ENCODE measurements at regions not wholly inside any gene's neighbourhood (a gene's known extent, or its start where the extent isn't known, plus 50 kb on each side); places are given as distances from the start of the nearest gene placed in this dataset.

GRCh38 chr2:186913870-186914269, 64.9 kb upstream of the ZSWIM2 start:
- TF ChIP-seq CTCF (IDR thresholded peaks at IDR 0.05) (no peak), POLR2A (IDR thresholded peaks at IDR 0.05) (no peak)
